Kidney glomerular epithelial cell (primary cell): ENCODE measurements at regions not wholly inside any gene's neighbourhood (a gene's known extent, or its start where the extent isn't known, plus 50 kb on each side); places are given as distances from the start of the nearest gene placed in this dataset.

Experiments
- DNase-seq: peaks from one replicate; lab custom pipeline; 2025; lab: John Stamatoyannopoulos, UW

DNA sequence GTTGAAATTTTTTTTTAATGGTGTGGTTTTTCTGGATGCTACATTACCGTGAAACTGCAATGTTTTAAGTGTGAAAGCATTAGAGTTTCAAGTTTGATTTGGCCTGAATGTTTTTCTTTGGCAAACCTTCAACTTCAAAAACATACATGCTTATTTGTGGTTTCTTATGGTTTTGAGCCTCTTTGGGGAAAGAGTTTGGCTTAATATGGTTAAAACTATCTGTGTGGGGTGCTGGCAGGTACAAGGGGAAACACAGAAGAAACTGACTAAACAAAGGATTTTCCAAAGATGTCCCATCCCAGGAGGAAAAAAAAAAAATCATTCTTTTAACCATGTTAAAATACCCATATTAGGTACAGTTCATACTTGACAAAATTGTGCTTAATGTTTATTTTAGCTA is 121.1 kb downstream of the HGF start:
- DNase-seq: no peak

DNA sequence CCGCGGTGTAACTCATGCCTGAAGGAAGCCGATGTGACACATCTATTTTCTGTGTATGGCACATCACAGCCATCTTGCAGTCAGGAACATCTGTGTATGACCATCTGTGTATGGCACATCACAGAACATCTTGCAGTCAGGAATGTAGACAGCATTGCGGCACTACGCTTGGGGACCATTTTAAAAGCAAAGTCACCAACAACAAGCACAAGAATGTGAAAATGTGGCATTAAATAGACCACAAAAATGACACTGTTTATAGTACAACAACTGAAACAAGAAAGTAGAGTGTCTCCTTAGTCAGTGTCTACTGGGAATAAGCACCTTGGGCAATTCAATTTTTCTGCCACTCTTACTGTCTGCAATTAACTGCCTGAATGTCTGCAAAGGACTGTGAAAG is 124.4 kb downstream of the HGF start:
- DNase-seq: no peak

DNA sequence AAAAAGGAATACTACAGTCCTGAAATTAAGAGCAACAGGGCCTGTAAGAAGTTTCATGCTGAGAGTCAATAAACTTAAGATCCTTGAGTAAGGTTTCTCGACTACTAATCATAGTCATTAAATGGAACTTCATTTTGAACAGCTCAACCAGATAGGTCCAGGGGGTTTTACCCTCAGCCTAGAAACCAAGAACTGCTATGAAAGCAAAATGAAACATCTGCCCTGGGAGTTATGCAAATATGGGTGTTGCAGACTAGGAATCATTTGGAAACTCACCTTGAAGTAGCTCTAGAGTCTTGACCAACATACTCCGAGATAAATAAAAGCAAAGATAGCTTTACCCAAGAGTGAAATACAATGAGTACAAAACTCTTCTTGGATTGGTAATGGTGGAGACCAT is 128.0 kb downstream of the HGF start:
- DNase-seq: no peak

DNA sequence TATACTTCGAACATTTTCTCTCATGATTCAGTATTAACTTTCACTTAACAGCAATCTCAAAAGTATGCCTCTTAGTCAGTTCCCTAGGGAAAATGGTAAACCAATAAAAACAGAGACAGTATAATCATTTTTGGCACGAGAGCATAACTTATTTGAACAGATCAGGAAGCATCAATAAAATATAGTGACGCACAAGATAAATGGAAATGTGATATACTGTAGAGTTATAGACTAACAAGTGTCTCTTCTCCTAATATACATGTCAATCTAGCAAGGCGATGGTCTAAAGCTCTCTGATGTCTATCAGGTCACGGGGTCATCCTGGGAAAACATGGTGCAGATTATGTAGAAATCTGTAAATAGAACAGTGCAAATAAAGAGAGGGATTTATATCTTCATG is 131.6 kb downstream of the HGF start:
- no peak for DNase-seq

DNA sequence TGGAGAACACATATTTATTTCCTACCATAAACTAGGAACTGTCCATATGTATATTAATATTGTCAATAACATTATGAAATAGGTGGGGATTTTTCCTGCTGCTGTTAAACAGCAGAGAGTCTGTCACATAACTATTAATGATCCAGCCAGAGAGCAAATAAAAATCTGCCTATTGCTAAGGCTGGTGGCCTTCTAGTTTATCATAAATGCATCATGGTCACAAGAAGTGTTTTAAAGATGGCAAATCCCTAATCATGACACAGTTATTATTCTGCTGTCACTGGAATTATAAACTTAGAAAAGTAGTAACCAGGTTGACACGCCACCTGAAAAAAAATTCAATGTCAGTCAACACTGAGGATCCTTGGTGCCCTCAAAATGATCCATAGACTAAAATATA is 132.3 kb downstream of the HGF start:
- no peak for DNase-seq

DNA sequence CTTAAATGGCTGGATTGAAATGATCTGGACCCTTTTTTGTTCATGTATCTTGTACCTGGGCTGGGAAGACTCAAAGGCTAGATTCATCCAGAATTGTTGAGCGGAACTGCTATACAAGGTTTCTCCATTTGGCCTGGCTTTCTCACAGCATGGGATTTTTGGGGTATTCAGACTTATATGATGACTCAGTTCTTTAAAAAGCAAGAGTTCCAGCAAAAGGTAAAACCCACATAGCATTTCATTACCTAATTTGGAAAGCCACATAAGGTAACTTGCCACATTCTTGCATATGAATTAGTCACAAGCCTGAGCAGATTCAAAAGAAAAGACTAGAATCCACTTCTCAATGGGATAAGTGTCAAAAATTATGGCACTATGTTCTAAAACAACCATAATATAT is 137.4 kb downstream of the HGF start:
- no peak for DNase-seq

DNA sequence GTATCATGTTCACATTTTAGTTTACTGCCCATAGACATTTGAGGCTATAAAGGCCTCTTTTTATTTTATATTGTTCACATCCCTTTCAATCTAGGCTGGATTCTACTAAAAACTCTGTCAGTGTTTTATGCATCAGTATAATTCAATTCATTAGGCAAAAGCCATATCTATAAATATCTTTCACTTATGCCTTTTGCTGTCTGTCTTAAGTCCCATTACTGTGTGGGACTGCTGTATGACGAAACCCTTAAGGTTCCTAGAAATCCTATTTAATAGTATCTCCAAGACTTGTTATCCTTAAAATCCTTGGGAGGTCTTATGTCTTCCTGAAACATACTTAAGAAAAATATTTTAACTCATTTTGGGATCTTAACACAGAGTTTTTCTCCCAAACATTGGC is 139.2 kb downstream of the HGF start:
- no peak for DNase-seq

DNA sequence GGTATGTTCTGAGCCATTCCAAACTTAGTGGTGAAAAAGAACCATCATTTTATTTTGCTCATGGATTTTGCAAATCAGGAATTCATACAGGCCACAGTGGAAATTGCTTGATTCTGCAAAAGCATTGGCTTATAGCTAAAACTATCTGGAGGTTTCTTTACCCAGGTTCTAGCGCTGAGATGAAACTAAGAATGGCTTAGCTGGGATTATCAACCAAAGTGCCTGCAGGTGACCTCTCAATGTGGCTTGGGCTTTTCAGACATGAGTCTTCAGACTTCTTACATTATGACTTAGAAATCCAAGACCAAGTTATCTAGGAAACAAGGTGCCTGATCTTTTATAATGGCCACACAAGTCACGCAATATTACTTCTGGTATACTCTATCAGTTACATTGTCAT is 140.1 kb downstream of the HGF start:
- no peak for DNase-seq

DNA sequence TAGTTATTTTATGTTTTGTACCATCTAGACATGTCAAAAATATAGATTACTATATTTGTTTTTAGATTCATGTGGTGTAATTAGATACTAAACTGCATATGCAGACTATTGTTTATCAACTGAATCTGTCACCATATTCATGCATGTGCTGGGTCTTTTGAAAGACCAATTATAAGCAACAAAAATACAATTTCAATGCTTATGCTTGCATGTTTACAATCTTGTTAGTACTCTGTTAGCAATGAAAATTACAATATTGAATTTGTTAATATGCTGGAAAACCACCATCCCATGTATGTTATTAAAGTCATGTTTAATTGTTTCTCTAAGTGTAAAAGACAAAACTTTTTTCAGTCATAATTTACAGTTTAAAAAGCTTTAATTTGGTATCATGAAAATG is 140.9 kb downstream of the HGF start:
- DNase-seq: no peak

DNA sequence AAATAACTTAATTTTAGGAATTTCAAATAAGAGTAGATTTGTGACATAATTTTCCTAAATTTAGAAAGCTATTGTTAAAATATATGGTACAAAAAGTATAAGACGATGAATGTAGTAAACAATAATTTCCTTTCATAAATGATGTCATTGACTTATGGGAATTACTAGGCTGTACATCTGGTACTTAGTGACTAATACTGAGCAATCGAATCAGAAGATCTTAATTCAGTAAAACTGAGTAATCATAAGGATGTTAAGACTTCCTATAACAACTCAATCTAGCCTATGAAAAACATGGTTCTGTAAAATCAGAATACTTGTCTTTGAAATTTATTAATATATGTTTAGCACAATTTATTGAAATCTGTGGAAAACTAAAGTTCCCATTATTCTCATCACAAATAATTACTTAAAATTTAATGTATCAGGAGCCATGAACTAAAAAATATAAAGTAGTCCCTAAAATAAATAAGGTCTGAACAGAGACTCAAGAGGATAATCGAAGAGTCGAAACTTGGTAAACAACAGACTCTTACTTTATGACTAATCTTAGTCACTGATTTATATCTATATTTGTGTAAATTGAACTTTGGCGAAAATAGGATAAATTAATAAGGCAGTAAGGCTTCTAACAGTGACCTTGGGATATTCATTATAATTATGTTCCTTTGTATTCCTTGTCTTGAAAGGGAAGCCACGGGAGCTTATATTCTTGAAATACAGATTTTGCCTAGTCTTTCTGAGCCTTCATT is 142.1 kb downstream of the HGF start:
- no peak for DNase-seq

DNA sequence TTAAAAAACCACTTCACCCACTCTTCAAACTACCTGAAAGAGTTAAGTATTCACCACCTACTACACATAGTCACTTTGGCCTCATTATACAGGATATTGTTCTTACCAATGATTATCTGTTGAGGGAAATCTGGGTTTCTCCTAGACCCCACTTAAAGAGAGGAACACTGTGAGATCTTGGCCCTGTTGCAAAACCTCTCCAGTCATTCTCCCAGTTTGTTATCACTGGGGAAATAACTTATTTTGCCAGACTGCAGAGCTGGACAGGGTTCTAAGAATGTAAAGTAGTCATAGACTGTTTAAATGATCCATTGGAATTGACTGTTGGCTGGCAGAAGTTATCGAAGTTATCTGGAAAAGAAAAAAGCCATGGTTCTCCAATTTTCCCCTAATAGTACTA is 143.8 kb downstream of the HGF start:
- no peak for DNase-seq

DNA sequence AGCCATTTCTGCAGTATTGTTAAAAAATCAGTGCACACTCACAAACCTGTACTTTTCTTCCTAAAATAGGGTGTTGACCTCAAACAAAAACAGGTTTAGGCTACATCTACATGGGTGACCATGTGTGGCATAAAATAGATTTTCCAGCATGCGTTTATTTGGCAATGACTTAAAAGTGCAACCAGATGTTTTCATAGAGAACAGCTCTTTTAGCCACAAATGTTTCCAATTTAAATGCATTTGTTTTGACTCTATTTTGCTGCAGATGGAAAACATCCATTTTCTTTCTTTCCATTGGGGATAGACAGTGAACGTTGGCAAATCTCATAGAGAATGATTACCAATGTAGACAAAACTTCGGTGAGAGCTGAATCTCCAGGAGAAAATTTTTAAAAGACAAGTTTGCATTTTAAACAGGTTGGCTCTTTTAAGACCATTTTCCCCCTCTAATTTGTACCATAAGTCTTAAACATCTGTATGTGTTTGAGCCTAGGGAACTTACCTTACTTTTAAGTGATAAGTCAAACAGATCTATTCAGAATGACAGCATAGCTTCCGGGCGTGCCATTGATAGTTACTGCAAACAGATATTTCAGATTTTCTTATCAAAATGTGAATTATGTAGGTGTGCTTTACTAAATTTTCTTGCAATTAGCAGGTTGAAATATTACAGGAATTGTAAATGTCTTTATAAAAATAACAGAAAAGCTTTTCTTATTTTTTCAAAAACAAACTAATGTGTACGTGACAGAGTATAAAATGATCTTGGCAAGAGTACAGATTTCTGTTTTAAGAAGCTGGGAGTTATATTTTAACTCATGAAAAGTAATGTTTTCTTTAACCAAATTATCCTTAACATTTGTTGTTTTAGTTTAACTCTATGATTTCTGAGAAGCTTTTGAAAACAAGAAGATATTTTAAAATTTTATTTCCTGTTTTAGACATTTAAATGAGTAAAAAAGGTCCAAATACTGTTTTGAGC is 144.9 kb downstream of the HGF start:
- DNase-seq: no peak

DNA sequence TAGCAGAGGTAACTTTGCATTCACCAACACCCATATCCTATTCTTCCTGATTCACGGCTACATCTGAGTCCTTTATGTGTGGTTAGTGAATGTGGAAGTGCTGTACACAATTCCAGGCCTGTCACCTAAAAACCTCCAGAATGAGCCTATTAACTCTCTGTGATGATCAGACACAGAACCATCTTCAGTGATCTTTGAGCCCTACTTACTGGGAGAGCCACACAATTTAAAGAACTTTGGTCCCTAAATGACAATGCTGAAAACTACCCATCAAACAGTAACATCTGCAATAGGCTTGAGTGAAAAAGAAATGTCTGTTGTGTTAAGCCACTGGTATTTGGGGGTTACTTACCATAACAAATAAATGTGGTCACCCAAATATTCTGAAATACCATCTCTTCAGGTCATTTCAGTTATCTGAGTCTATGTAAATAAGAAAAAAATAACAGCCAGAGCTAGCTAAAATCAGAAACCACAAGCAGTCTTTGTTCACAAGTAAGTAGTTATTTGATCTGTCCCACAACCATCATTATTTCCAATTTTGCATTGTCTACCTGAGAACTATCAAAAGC is 145.7 kb downstream of the HGF start:
- DNase-seq: no peak

DNA sequence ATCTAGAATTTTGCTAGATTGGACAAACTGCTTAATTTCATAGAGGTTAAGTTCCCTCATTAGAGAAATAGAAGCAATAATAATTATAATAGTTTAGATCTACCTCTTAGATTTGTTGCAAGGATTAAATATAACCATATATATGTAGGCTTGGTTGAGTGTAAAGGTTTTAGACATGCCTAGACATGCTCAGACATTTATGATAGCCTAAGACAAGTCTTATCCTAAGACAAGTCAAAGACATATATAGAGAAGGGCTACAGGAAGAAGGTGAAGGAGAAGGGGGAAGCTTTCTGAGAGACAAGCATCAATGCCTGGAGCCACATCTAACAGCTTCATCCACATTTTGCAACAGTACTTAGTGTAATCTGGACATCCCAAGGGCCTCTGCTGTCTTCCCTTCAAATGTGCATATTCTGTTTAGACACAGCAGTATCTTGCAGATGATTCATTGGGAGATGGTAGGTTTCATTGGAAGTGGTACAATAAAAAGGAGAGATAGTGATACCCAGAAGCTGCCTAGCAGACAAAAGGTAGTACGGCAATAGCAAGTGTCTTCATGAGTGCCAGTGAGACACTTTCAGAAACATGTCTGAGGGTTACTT is 146.5 kb downstream of the HGF start:
- DNase-seq: no peak

DNA sequence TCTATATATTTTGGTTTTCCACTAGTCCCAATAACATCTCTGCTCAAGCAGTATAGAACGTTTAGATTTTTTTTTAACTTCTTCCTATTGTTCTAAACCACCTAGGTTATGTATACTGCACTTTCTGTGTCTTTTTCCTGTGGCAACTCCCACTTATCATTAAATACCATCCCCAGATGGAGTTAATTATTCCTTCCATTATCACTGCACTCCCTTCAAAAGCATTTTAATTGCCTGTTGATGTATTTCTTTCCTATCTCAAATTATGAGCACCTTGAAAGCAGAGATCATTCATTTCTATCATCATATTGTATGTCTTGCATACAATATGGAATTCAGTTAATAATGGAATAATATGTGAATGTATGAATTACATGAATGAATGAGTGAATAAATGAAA is 148.0 kb downstream of the HGF start:
- DNase-seq: no peak

DNA sequence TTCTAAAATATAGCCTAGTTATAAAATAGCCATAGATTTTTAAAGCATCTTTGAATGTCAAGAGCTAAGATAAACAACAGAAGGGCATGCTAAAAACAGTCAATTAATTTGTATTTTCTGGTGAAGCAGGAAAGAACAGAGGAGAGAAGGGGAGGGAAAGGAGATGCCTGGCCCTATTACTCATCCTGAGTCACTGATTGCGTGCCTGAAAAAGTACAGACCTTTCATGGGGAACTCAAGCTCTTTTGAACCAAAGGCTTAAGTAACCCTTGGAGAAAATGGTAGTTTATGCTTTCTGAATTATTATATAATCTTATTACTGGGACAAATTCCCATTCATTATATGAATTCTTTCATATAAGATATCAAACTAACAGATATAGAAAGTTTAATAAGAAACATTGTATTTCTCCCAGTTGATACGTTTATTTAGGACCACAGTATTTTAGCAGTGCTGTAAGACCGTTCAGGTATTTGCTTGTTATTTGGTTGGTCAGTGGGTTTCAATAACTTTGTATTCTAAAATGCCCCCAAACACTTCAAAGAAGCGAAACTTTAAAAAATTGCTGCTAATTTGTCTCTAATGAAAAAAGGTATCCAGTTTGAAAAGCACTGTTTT is 151.3 kb downstream of the HGF start:
- DNase-seq: peak; percentile 75

DNA sequence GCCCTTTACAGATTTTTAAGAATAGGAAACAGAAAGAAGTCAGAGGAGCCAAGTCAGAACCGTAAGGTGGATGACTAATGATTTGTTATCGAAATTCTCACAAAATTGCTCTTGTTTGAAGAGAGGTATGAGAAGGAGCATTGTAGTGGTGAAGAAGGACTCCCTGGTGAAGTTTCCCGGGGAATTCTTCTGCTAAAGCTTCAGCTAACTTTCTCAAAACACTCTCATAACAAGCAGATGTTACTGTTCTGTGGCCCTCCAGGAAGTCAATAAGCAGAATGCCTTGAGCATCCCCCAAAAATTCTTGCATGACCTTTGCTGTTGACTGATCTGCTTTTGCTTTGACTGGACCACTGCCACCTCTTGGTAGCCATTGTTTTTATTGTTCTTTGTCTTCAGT is 152.9 kb downstream of the HGF start:
- DNase-seq: peak; percentile 52

DNA sequence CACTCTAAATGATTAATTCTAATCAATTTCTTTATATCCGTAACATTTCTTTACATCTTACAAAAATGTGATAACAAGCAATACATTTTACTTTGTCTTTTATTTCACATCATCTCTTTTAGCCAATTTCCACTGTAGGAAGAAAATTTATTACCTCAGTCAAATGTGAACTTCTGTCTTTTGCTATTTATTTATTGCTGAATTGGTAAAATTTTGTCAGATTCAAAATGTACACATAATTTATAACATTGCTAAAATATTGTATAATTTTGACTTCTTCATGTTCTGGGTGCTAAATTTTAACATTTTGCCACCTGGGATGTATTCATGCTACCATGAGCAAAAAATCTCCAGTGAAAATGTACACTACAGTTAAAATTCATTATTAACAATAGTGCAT is 158.0 kb downstream of the HGF start:
- no peak for DNase-seq

DNA sequence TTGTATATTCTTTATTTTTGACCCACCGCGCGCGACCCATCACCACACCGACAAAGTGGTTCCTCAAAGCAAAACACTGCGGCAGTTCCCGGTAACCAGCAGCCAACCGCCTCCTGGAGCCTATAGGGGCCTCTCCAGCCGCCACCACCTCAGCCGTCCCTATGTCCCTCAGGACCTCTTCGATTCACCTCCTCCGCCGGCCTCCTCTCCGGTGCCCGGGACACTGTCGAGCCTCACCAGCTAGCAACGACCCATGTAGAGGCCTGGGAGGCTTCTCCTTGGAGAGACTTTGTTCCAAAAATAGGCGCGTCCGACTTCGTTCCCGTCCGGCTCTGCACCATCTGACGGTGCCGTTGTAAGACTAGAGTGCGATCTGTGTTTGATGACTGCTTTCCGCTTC is 158.8 kb downstream of the HGF start:
- no peak for DNase-seq

DNA sequence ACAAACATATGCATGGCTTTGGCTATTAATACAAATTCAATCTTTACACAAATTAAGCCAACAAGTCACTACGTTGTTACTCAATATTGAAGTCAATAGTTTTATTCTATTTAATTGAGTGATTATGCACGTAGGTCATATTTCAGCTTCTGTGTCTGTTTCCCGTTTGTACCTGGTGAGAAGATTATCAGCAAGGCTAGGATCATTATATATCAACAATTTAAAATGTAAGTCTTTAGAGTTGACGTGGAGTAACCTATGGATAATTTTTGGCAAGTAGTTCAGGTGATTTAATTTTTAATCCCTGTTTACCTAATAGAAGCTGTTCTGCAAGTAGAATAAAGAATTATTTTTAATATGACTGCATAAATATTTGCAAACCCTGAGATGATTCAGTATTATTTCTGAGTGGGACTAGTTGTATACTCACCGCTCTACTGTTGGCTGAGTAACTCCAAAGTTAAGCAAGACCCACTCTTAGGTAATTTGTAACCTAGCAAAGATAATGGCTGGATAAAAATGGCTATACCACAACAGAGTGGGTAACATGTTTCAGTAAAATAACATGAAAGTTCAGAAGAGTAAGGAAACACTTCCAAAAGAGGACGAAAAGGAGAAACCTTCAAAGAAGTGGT is 161.0 kb downstream of the HGF start:
- peak; percentile 67 for DNase-seq

DNA sequence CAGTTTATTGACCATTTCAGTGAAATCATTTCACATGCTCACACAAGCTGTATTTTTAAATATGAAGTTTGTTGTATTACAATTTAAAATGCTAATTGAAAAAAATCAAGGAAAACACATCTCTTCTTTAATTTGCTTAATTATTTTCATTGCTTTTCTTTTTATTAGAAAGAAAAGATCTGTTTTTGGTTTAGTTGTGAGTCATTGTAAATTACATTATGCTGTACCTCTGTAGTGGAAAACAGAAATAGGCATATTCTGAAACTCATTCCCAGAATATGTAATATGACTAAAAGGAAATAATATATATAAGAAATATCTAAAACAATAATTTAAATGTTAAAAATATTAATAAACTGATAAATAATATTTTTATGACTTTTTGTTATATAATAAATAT is 161.9 kb downstream of the HGF start:
- no peak for DNase-seq
